ENCODE measurements at regions not wholly inside any gene's neighbourhood (a gene's known extent, or its start where the extent isn't known, plus 50 kb on each side); places are given as distances from the start of the nearest gene placed in this dataset.

DNA sequence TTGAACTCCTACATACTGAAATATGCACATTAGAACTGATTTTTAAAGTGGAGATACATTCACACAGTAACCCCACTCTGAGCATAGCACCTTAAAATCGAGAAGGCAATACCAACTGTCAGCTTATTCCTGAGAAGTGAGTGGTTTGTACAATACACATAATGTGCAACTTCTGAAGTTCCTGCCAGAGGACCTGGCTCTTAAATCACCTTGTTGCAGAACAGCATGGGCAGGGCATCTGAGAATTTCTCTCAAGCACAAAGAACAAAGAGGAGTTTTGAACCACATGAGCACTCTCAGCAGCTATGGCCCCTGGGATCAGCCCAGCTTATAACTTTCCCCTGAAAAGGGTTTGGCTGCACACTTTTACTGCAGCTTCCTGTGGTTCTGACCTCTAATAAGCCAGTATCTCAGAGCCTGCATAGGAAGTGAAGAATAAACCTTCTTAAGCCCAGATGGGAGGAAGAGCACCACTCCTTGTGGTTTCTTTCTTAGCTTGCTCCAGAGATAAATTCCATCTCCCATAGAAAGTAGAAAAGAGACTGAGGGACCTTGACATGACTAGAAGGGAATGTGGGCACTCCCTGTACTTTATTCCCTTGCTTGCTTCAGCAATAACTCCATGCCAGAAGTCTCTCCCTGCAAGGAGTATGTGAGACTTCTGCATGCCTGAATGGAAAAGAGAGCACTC lies 862.3 kb downstream of the SUCLG1 start:
- DNase-seq: no peak

DNA sequence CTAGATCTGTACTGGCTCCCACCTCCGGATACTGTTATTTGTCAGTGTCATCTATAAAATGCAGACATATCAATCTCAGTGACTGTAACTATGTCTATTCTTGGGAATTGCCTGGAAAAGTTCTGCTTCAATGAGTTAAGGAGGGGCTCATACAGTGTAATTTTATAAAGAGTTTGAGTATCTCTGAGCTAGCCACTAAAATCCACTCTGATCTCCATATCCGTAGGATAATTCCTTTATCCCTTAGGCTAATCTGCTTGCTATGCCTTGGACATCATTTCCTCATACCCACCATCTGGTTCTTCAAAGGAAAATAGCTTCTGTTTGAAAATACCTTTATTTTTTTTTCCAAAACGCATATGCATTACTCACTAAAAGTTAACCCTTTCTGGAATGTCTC lies 863.2 kb downstream of the SUCLG1 start:
- no peak for DNase-seq

DNA sequence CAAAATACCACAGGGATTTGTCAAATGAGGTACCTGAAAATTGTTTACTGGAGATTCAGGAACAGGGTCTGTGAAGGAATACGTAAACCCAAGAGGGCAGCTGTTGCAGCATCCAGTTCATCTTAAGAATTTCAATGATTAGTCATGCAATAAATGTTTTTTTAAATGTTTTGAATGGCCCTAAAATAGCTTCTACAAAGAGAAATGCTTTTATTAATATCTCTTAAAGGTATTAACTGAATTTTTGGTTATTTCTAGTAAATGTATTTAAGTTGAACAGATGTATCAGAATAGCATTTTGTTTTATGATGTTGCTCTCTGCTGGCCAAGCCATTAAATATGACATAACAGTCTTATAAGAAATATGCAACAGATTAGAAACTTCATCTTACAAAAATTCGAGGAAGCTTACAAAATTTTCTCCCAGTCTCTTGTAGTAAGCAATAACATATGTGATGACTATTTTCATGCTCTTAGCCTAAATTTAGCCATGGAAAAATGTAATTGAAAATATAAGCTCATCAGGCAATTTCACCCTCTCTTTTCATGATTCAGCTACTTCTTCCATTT lies 863.9 kb downstream of the SUCLG1 start:
- DNase-seq: no peak

DNA sequence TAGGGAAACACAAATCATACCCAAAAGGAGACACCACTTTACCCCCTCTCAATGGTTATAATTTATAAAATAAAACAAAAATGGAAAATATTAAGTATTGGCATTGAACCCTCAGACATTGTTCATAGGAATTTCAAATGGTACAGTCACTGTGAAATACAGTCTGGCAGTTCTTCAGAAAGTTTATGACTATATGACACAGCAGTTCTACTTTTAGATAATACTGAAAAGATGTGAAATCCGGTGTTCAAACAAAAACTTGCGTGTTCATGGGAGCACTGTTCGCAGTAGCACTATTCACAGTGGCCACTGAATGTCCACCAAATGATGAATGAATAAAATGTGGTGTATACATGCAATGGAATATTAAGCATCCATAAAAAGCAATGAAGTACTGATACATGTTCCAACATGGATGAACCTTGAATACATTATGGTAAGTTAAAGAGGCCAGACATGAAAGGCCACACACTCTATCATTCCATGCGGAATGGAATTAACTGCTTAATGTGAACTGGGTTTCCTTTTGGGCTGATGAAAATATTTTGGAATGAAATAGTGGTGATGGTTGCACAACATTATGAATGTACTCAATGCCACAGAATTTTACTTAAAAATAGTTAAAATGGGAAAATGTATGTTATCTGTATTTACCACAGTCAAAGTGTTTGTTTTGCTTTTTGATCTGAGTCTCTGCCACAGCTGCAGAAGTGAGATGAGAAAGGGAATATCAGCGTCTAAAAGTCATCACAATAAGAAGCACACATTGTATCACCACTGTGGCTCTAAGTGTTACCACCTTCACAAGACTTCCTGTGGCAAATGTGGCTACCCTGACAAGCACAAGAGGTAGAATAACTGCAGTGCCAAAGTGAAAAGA lies 864.6 kb downstream of the SUCLG1 start:
- no peak for DNase-seq

DNA sequence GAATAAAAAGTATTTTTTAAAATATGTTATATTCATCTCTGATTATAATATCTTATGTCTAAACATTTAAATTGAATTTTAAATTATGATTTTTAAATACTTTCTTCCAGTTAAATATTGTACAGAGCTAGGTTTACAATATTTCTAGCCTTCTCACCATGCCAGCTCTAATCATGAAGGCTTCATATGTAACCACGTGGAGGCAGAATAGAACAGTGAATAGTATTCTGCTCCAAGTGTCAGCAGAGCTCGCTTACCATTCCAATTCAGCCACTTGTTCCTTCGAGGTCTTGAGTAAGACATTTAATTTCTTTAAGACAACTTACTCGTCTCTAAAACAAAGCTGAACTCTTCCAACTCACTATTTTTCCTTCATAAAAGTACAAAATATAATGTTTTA lies 871.8 kb downstream of the SUCLG1 start:
- no peak for DNase-seq

DNA sequence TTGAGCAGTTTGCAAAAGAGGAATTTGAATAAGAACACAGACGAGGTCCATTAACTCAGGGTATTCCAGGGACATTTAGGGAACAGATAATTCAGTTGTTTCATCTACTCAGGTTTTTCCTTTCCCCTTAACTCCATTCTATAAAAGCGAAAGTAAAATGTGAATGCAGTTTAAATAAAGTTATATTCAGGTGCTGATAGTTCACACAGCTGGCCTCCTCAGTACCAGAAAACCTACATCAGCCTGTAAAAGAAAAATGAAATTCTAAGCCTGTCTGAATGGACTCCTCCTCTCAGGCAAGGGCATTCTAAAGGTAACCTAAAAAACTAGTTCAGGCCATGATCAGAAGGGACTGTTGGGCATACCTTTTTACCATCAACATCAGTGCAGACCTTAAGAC lies 873.8 kb downstream of the SUCLG1 start:
- no peak for DNase-seq

DNA sequence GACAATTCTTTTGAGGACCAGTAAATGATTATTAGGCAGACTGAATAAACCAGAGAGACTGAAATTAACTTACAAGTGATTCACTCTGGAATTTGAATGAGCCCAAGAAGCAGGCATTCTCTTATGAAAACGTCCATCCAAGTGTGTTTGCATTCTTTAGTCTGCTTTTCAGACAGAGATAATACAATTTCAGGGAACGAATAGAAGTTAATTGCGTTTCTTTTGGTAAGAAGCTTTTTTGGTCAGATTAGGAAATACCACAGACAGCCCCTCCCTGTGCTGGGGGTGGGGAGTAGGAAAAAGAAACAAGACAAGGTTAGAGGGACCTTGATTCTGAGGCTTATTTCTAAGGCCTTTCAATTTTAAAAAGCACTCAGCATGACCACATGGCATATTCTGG lies 874.4 kb downstream of the SUCLG1 start:
- no peak for DNase-seq

DNA sequence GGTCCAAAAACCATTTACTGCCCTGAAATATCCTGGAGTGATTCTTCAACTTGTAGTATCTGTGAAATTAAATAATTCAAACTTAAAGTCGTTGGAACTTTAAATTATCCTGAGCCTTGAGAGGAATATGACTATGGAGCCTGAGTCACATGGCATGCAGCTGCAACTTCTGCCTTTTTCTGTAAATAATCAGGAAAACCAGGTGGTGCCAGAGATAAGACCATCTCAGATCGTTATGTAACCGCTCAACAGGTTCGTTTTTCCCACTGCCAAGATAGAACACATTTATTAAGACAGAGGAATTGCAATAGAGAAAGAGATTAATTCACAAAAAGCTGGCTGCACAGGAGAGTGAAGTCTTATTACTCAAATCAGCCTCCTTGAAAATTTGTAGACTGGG lies 876.5 kb downstream of the SUCLG1 start:
- DNase-seq: no peak

DNA sequence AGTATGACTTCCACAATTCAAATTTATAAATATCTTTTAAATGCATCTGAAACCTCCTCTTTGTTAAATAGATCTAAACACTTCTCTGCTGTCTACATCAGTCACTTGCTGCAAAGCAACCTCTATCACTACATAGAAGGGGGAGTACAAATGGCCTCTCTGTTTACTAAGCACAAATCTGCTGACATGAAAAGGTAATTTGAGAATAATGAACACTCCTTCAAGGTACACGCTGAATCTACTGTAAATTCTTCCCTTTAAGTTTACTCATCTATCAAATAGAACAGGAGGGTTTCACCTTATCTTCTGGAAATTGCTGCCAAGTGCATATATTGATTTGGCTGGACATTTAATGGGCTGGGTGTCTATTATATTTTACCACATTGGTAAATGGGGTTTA lies 879.6 kb downstream of the SUCLG1 start:
- DNase-seq: no peak

DNA sequence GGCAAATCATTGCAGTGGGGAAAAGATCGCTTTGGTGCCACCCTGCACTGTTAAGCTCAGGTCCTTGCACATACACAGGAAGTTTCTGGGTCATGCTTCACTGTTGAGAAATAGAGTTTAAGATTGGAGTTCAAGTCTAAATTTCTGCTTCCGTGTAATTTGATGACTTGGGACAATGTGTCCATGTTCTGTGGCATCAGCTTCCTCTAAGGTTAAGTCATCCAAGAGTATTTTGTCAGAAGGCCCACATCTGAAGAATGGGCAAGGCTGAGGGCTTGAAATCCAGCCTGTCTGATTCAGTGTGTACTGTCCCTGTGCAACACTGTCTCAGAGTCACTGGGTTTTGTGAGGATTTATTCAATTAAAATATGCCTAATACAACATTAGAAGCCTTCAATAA lies 880.7 kb downstream of the SUCLG1 start:
- DNase-seq: no peak

DNA sequence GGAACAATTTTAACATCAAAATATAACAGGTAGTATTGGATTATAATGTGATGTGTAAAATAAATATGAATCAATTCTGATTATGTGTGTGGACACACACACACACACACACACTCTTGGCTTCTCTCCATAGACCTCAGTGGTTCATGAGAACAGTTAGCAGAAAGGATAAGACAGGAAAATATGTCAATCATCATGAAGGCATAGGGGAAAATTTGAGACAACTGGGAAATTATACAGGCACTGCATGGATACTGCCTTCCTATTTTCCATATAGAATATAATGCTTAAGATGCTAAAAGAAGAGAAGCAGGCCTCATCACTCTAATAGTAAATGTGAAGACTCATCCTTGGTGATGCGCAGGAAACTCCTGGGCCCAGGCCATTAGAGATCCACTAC lies 884.5 kb downstream of the SUCLG1 start:
- DNase-seq: no peak

DNA sequence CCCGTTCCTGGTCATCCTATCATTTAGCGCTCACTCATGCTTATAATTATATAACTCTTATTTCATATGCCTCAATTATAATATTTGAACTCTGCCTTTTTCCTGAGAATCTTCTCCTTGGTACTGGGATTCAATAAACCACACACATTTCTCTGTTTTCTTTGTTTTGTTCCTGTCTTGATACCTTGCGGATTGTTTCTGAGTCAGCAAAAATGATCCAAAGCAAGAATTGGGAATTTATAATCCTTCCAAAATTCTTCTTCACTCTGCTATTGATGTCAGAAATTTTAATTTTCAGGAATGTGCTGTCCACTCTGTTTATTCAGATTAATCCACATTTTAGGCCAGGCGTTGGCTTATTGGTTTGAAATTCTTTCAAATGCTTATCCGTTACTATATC lies 886.0 kb downstream of the SUCLG1 start:
- no peak for DNase-seq

DNA sequence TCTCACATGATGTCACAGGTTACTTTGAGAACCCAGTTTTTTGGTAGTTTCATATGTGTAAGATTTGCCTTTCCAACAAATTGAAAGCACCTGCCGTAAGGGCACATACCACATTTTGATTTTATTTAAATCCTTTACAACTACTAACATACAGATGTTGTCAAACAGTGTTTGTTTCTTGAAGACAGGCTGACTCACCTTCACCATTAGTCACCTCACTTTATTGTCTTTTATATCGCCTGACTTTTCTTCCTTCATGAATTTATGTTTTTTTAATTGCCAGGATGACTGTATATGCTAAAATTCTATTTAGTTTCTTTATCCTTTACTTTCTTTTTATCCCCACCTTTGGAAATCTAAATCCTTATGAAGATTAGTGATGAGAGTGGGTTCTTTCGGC lies 886.7 kb downstream of the SUCLG1 start:
- DNase-seq: no peak

DNA sequence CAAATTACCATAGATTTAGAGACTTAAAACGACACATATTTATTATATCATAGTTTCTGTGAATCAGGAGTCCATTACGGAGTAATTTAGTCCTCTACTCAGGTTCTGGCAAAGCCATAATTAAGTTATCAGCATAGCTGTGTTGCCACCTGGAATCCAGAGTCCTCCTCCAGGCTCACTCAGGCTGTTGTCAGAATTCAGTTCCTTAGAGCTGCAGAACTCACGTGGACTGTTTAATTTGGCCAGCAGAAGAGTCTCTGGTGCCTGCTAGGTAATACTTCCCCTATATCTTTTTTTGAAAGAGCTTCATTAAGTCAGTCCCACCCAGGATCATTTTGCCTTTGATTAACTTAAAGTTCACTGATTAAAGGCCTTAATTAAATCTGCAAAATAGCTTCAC lies 891.5 kb downstream of the SUCLG1 start:
- no peak for DNase-seq

DNA sequence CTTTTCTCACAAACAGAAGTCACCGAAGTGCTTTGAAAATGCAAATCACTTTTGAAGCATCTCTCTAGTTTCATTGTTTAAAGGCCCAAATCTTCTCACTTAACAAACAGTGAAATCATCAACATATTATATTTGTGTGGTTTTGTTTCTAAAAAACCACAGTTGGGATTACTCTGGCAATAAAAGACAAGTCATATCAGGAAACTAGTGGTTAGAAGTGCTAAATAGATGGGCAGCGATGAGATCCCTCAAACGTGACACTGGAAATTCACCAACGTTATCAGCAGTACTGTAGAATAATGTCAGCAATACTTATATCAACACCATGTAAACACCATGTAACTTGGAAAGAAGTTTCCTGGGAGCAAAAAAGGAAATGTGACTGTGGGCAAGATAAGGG lies 893.5 kb downstream of the SUCLG1 start:
- DNase-seq: no peak

DNA sequence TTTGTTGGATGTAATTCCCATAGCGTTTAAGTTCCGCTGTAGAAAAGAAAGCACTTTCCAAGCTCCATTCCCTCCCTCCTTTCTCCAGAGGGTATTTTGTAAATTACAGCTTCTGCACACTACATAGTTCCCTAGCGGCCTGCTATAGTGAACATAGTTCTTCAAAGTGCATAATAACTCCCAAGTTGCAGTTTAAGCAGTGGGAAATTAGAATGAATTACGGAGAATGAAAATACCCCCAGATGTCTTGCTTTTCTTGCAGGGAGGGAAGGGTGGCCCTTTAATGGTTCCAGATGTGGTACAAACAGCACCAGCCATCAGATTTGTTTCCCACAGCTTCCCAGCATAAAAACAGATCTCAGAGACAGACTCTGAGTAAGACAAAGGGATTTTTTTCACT lies 893.9 kb downstream of the SUCLG1 start:
- DNase-seq: no peak

DNA sequence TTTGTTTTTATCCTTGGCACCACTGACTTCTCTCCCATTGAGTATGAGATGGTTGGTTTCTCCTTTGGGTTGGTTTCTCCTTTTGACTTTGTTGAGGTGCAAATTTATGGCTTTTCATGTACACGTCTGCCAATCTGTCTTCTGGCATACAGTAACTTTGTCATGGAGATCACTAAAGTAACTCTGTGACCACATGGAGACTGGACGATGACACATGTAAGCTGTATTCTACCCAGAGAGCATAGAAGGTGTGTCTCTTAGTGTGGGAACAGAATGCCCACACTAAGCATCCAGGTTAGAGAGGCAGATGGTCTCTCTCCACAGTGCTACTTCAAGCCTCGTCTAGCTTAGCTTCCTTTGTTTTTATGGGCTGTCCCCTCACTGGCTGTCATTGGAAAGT lies 897.5 kb downstream of the SUCLG1 start:
- no peak for DNase-seq

DNA sequence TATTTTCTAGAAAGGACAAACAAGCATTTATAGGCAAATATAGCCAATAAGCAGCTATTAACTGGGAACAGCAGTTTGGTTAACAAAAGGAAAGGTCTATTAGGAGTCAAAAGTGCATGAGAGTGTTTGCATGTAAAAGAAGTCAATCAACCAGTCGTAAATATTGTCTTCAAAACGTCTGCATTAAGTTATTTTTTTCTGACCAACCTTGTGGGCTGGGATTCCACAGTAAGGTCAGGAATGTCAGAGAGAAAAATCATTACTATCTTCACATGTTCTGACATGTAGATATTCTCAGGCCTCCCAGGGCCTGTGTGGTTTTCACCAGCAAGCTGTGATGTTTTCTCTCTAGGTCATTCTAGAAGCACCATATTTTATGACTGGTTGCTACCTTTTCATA lies 922.5 kb downstream of the SUCLG1 start:
- no peak for DNase-seq

DNA sequence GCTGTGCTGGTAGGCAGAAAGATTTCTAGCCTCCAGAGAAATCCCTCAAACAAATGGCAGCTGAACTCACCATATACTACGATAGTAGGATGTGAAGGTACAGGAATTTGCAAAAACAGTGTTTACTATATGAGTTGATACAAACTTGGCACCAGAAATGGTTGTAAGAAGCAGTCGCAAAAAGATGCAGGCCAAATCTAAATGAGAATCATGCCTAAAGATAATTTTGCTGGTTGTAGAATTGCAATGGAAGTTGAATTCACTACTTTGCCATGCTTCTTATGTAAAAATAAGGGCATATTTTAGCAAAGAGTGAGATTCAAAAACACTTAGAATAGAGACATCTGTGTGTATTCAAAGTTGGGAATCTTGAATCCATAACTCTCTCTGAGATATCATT lies 924.7 kb downstream of the SUCLG1 start:
- no peak for DNase-seq

DNA sequence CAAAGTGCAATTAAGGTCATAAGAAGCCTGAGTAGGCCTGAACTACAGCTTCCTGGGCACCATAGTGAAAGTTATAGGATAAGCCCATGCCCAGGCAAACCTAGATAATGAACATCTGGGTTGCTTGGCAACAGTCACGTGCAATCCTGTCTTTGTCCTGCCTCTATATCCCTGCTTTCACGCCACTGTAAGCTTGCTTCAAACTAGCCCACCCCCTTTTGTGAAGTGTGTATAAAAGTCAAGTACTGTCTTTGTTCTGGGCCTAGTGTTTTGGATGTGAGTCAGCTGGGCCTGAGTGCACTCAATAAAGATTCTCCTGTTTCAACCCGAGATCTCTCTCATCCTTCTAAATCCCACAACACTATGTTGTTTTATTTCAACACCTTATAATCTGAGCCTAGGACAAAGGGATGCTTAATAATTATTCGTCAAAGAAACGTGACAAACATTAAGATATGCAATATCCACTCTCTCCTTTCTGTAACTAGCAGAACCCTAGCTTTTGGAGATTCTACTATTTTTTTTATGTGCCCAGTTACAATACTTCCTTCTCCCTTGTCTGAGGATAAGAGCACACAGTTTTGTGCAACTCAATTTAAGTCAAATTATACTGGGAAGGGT lies 927.8 kb downstream of the SUCLG1 start:
- no peak for DNase-seq

DNA sequence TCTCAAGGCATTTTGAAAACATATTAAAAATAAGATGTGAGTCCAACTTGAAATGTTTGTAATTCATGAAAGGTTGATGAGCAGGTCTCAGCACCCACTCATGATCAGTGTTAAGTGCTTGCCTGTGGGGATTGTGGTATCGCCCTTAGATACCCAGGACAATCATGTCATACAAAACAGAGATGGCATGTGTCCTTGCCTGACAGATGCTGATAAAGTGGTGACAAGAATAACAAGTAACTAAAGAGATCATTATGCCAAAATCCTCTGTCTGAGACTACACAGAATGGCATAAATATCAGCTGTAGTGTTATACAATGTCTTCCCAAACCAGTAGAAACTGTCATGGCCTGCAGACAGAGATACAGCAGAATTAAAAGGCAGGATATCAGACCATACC lies 930.3 kb downstream of the SUCLG1 start:
- DNase-seq: no peak

DNA sequence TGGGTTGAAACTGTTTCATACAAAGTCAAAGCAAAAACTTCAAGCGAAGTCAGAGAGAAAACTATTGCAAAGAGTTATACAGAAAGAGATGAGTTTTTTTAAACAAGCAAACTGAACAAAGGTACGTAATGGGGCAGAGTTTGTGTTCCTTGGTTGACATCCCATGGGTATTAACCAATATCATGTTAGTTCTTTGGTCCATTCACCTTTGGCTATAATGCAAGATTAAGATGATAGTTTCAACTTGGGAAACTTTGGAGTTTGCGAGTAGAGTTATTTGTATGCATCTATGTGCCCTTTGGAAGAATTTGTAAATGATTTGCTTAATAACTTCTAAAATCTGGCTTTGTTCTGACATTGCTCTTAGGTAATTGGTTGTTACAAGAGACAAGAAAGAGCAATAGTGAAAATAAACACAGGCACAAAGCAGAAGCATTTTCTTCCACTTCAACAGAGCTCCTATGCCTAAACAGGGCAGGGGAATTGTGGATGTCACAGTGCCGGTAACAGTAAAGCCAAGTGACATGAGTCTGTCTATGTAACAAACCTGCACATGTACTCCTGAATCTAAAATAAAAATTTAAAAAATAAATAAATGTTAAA lies 936.1 kb downstream of the SUCLG1 start:
- no peak for DNase-seq

DNA sequence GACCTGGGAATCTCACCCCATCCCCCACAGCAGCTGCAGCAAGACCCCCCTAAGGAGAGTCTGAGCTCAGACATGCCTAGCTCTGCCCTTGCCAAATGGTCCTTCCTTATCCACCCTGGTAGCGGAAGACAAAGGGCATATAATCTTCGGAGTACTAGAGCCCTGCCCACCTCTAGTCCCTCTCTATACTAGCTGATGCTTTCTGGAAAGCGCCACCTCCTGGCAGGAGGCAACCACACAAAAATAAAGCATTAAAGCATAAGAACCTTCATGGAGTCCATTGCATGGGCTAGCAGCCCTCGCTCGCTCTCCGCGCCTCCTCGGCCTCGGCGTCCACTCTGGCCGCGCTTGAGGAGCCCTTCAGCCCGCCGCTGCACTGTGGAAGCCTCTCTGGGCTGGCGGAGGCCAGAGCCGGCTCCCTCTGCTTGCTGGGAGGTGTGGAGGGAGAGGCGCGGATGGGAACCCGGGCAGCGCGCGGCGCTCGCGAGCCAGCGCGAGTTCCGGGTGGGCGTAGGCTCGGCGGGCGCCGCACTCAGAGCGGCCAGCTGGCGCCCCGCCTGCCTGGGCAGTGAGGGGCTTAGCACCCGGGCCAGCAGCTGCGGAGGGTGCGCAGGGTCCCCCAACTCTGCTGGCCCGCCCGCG lies 941.2 kb downstream of the SUCLG1 start:
- DNase-seq: no peak
